NCI-H1436 (cell line): ENCODE measurements at regions not wholly inside any gene's neighbourhood (a gene's known extent, or its start where the extent isn't known, plus 50 kb on each side); places are given as distances from the start of the nearest gene placed in this dataset.

Source experiments
- DNase-seq: peaks from one replicate; lab custom pipeline; 2025; lab: John Stamatoyannopoulos, UW

- no peak for DNase-seq
Measured at GRCh38 chr9:81118416-81118815, 570.9 kb downstream of the TLE1 start.

GRCh38 chr9:81116340-81117137, 572.8 kb downstream of the TLE1 start:
- DNase-seq = no peak

- DNase-seq = peak; percentile 81
Measured at GRCh38 chr9:81113453-81114124, 575.8 kb downstream of the TLE1 start.

GRCh38 chr9:81112627-81113452, 576.5 kb downstream of the TLE1 start:
- peak; percentile 55 for DNase-seq

GRCh38 chr9:81108821-81109220, 580.5 kb downstream of the TLE1 start:
- DNase-seq = no peak

GRCh38 chr9:81108391-81108790, 581.0 kb downstream of the TLE1 start:
- DNase-seq = no peak

- no peak for DNase-seq
Measured at GRCh38 chr9:81103597-81104471, 585.5 kb downstream of the TLE1 start.

- DNase-seq = no peak
Measured at GRCh38 chr9:81097131-81097847, 592.1 kb downstream of the TLE1 start.

- no peak for DNase-seq
Measured at GRCh38 chr9:81096625-81097024, 592.7 kb downstream of the TLE1 start.

GRCh38 chr9:81092057-81092456, 597.3 kb downstream of the TLE1 start:
- DNase-seq = no peak

GRCh38 chr9:81088341-81088740, 601.0 kb downstream of the TLE1 start:
- no peak for DNase-seq

GRCh38 chr9:81086416-81086815, 602.9 kb downstream of the TLE1 start:
- DNase-seq = no peak

- no peak for DNase-seq
Measured at GRCh38 chr9:81083854-81084512, 605.4 kb downstream of the TLE1 start.

GRCh38 chr9:81083067-81083466, 606.3 kb downstream of the TLE1 start:
- no peak for DNase-seq

- DNase-seq = no peak
Measured at GRCh38 chr9:81082221-81082620, 607.1 kb downstream of the TLE1 start.

- DNase-seq = no peak
Measured at GRCh38 chr9:81080900-81081299, 608.4 kb downstream of the TLE1 start.

GRCh38 chr9:81080185-81080584, 609.2 kb downstream of the TLE1 start:
- DNase-seq = no peak

- no peak for DNase-seq
Measured at GRCh38 chr9:81079055-81079454, 610.3 kb downstream of the TLE1 start.

- no peak for DNase-seq
Measured at GRCh38 chr9:81078555-81078954, 610.8 kb downstream of the TLE1 start.

GRCh38 chr9:81077572-81077971, 611.8 kb downstream of the TLE1 start:
- no peak for DNase-seq
